Immature natural killer cell (primary cell): ENCODE measurements at regions not wholly inside any gene's neighbourhood (a gene's known extent, or its start where the extent isn't known, plus 50 kb on each side); places are given as distances from the start of the nearest gene placed in this dataset.
A peak's percentile ranks its signal among the peaks of the same experiment; 100 is the strongest.

Experiments
- DNase-seq, 3 donors: peaks; one replicate each; pipeline ENCODE4 v3.0.0; 2022; ENCODE audit warnings: mixed read lengths in 1 of 3
- H3K27ac Mint-ChIP-seq, 6 donors: one replicate each; pipeline ENCODE4 v1.8.0; 2020; ENCODE audit warnings: mixed read lengths in 6 of 6, mild to moderate bottlenecking in 5 of 6, inconsistent platforms in 4 of 6, moderate library complexity in 3 of 6
- H3K27me3 Mint-ChIP-seq, 3 donors: one replicate each; pipeline ENCODE4 v1.8.0; 2020 to 2021; ENCODE audit warnings: low read depth in 3 of 3, mild to moderate bottlenecking in 3 of 3, mixed read lengths in 3 of 3, moderate library complexity in 3 of 3, inconsistent platforms in 1 of 3
- H3K36me3 Mint-ChIP-seq, 3 donors: one replicate each; pipeline ENCODE4 v1.8.0; 2020; ENCODE audit warnings: mixed read lengths in 3 of 3, inconsistent platforms in 2 of 3, mild to moderate bottlenecking in 2 of 3
- H3K4me1 Mint-ChIP-seq, 2 donors: one replicate each; pipeline ENCODE4 v1.8.0; 2020; ENCODE audit warnings: inconsistent platforms in 2 of 2, mild to moderate bottlenecking in 2 of 2, mixed read lengths in 2 of 2, moderate library complexity in 1 of 2
- H3K4me3 Mint-ChIP-seq, 5 donors: one replicate each; pipeline ENCODE4 v1.8.0; 2020; ENCODE audit warnings: mild to moderate bottlenecking in 5 of 5, mixed read lengths in 5 of 5, inconsistent platforms in 3 of 5, moderate library complexity in 3 of 5
- H3K9me3 Mint-ChIP-seq, 6 donors: one replicate each; pipeline ENCODE4 v1.8.0; 2020; ENCODE audit warnings: mild to moderate bottlenecking in 6 of 6, mixed read lengths in 6 of 6, inconsistent platforms in 4 of 6, moderate library complexity in 3 of 6

- peaks cover 0 to 3% (median 3%) of the 10 kb centered on the region in 3 donors for H3K27me3 Mint-ChIP-seq
- no peak overlapping the region for H3K4me3 Mint-ChIP-seq
- DNase-seq = no peak
- H3K4me1 Mint-ChIP-seq = peaks cover 3 to 4% of the 10 kb centered on the region in 2 donors
- H3K27ac Mint-ChIP-seq = no peak overlapping the region
- H3K9me3 Mint-ChIP-seq = peaks cover 0 to 4% (median under 1%) of the 10 kb centered on the region in 6 donors
- H3K36me3 Mint-ChIP-seq = peaks cover 0 to 1% (median 0%) of the 10 kb centered on the region in 3 donors
Observed at GRCh38 chr6:163892824-163893561, 478.5 kb downstream of the QKI start.

- Mint-ChIP-seq H3K36me3 (peaks cover 0 to 5% (median 0%) of the 10 kb centered on the region in 3 donors), H3K27ac (no peak overlapping the region), H3K27me3 (peaks cover 0 to 3% (median 3%) of the 10 kb centered on the region in 3 donors), H3K4me3 (no peak overlapping the region), H3K4me1 (peaks cover 4 to 7% of the 10 kb centered on the region in 2 donors), H3K9me3 (peaks cover 0 to 6% (median 2%) of the 10 kb centered on the region in 6 donors)
- DNase-seq = no peak
Observed at GRCh38 chr6:163889904-163890514, 475.5 kb downstream of the QKI start.

GRCh38 chr6:163888030-163888819 lies 473.7 kb downstream of the QKI start:
- DNase-seq = no peak
- H3K27me3 Mint-ChIP-seq = peaks cover 0 to 3% (median 0%) of the 10 kb centered on the region in 3 donors
- peaks cover 0 to 5% (median 0%) of the 10 kb centered on the region in 3 donors for H3K36me3 Mint-ChIP-seq
- H3K9me3 Mint-ChIP-seq = peaks cover 0 to 6% (median 2%) of the 10 kb centered on the region in 6 donors
- no peak overlapping the region for H3K27ac Mint-ChIP-seq
- H3K4me3 Mint-ChIP-seq = no peak overlapping the region
- peaks cover 4 to 7% of the 10 kb centered on the region in 2 donors for H3K4me1 Mint-ChIP-seq

GRCh38 chr6:163886428-163886827 lies 471.9 kb downstream of the QKI start:
- Mint-ChIP-seq H3K4me1 (peaks cover 4 to 7% of the 10 kb centered on the region in 2 donors), H3K4me3 (no peak overlapping the region), H3K36me3 (peaks cover 0 to 5% (median 0%) of the 10 kb centered on the region in 3 donors), H3K27ac (no peak overlapping the region), H3K27me3 (peaks cover 0 to 6% (median 3%) of the 10 kb centered on the region in 3 donors), H3K9me3 (peaks cover 0 to 9% (median 4%) of the 10 kb centered on the region in 6 donors)
- no peak for DNase-seq

- peaks cover 4 to 7% of the 10 kb centered on the region in 2 donors for H3K4me1 Mint-ChIP-seq
- peaks cover 0 to 7% (median 4%) of the 10 kb centered on the region in 6 donors for H3K9me3 Mint-ChIP-seq
- no peak overlapping the region for H3K27ac Mint-ChIP-seq
- DNase-seq = no peak
- peaks cover 3 to 13% (median 5%) of the 10 kb centered on the region in 3 donors for H3K27me3 Mint-ChIP-seq
- H3K4me3 Mint-ChIP-seq = no peak overlapping the region
- H3K36me3 Mint-ChIP-seq = peaks cover 0 to 9% (median 0%) of the 10 kb centered on the region in 3 donors
Observed at GRCh38 chr6:163883984-163884383, 469.5 kb downstream of the QKI start.

GRCh38 chr6:163878698-163879097 lies 464.2 kb downstream of the QKI start:
- Mint-ChIP-seq H3K9me3 (peaks cover 0 to 6% (median 0%) of the 10 kb centered on the region in 6 donors), H3K27ac (no peak overlapping the region), H3K36me3 (peaks cover 0 to 5% (median 4%) of the 10 kb centered on the region in 3 donors), H3K4me3 (no peak overlapping the region), H3K4me1 (no peaks in the 10 kb centered on the region), H3K27me3 (peaks cover 7 to 16% (median 8%) of the 10 kb centered on the region in 3 donors)
- no peak for DNase-seq

GRCh38 chr6:163877877-163878639 lies 463.5 kb downstream of the QKI start:
- peaks cover 0 to 5% (median 4%) of the 10 kb centered on the region in 3 donors for H3K36me3 Mint-ChIP-seq
- no peak for DNase-seq
- H3K9me3 Mint-ChIP-seq = peaks cover 0 to 6% (median 0%) of the 10 kb centered on the region in 6 donors
- H3K27me3 Mint-ChIP-seq = peaks cover 7 to 16% (median 8%) of the 10 kb centered on the region in 3 donors
- H3K4me3 Mint-ChIP-seq = no peak overlapping the region
- no peaks in the 10 kb centered on the region for H3K4me1 Mint-ChIP-seq
- H3K27ac Mint-ChIP-seq = no peak overlapping the region

GRCh38 chr6:163876391-163876790 lies 461.9 kb downstream of the QKI start:
- Mint-ChIP-seq H3K9me3 (no peaks in the 10 kb centered on the region), H3K36me3 (peaks cover 0 to 5% (median 4%) of the 10 kb centered on the region in 3 donors), H3K4me3 (no peak overlapping the region), H3K4me1 (no peaks in the 10 kb centered on the region), H3K27me3 (peaks cover 5 to 14% (median 7%) of the 10 kb centered on the region in 3 donors), H3K27ac (no peak overlapping the region)
- DNase-seq = no peak

- no peaks in the 10 kb centered on the region for H3K4me1 Mint-ChIP-seq
- peaks cover 3 to 8% (median 6%) of the 10 kb centered on the region in 3 donors for H3K27me3 Mint-ChIP-seq
- no peak for DNase-seq
- no peaks in the 10 kb centered on the region for H3K9me3 Mint-ChIP-seq
- no peak overlapping the region for H3K4me3 Mint-ChIP-seq
- peaks cover 0 to 5% (median 4%) of the 10 kb centered on the region in 3 donors for H3K36me3 Mint-ChIP-seq
- peak overlapping the region in 1 of 6 donors; percentile 22 for H3K27ac Mint-ChIP-seq
Observed at GRCh38 chr6:163874784-163875183, 460.3 kb downstream of the QKI start.

GRCh38 chr6:163872335-163872734 lies 457.8 kb downstream of the QKI start:
- Mint-ChIP-seq H3K27ac (no peak overlapping the region), H3K36me3 (peaks cover 0 to 5% (median 0%) of the 10 kb centered on the region in 3 donors), H3K4me1 (no peaks in the 10 kb centered on the region), H3K9me3 (no peaks in the 10 kb centered on the region), H3K27me3 (peaks cover 1 to 6% (median 2%) of the 10 kb centered on the region in 3 donors), H3K4me3 (no peak overlapping the region)
- no peak for DNase-seq

GRCh38 chr6:163871616-163872015 lies 457.1 kb downstream of the QKI start:
- Mint-ChIP-seq H3K4me1 (no peaks in the 10 kb centered on the region), H3K4me3 (no peak overlapping the region), H3K9me3 (no peaks in the 10 kb centered on the region), H3K27ac (no peak overlapping the region), H3K27me3 (peaks cover 1 to 10% (median 2%) of the 10 kb centered on the region in 3 donors), H3K36me3 (peaks cover 0 to 5% (median 0%) of the 10 kb centered on the region in 3 donors)
- DNase-seq = no peak

- Mint-ChIP-seq H3K27me3 (peaks cover 2 to 8% (median 2%) of the 10 kb centered on the region in 3 donors), H3K4me3 (no peak overlapping the region), H3K4me1 (peaks cover 0 to 3% of the 10 kb centered on the region in 2 donors)
Observed at GRCh38 chr6:163867518-163868292, 453.2 kb downstream of the QKI start.

More at GRCh38 chr6:163867518-163868292, 453.2 kb downstream of the QKI start:
- peaks cover 0 to under 1% (median 0%) of the 10 kb centered on the region in 3 donors for H3K36me3 Mint-ChIP-seq
- H3K9me3 Mint-ChIP-seq = no peaks in the 10 kb centered on the region
- no peak for DNase-seq
- H3K27ac Mint-ChIP-seq = no peak overlapping the region
